IMR-90 (cell line): ENCODE measurements at regions not wholly inside any gene's neighbourhood (a gene's known extent, or its start where the extent isn't known, plus 50 kb on each side); places are given as distances from the start of the nearest gene placed in this dataset.

ENCODE experiments used
- ATAC-seq: fragments of 200-7000 bp; cut with Tn5 transposase; 2 replicates; pipeline ENCODE4 v1.9.1; 2020; ENCODE audit warnings: low read depth, mild to moderate bottlenecking, moderate library complexity
- BruUV-seq: library from RNA; stranded (reverse); fragments of 400-500 nt; replicated peaks from 2 replicates; lab custom pipeline; 2021; lab: Mats Ljungman, UMichigan
- CTCF ChIA-PET: fragments of 300-600 bp; formaldehyde crosslinking; extraction: SDS; loops from one replicate; lab custom pipeline; 2021; ENCODE audit warnings: antibody characterized with exemption; lab: Yijun Ruan, JAX
- POLR2A ChIA-PET: fragments of 300-600 bp; sonication (Branson Sonifier 250); formaldehyde crosslinking; loops from one replicate; lab custom pipeline; 2022; ENCODE audit warnings: antibody characterized with exemption; ENCODE audit not compliant: unreplicated experiment; lab: Charles Lee
- DNase-seq: peaks from one replicate; pipeline ENCODE4 v3.0.0; 2013
- H2AFZ ChIP-seq: replicated peaks from 2 replicates; pipeline ENCODE3; 2013; ENCODE audit warnings: low read length, mild to moderate bottlenecking; ENCODE audit not compliant: poor library complexity
- H2AK5ac ChIP-seq: 2 replicates; pipeline ENCODE4 v1.6.1; 2013; ENCODE audit warnings: low read depth, low read length, inconsistent platforms
- H2AK9ac ChIP-seq: replicated peaks from 2 replicates; pipeline ENCODE3; 2013; ENCODE audit warnings: mild to moderate bottlenecking, low read depth, low read length, moderate library complexity; ENCODE audit not compliant: poor library complexity
- H2BK120ac ChIP-seq: 2 replicates; pipeline ENCODE4 v1.6.1; 2013; ENCODE audit warnings: low read depth, low read length, inconsistent platforms
- H2BK15ac ChIP-seq: 3 replicates; pipeline ENCODE4 v1.6.1; 2013; ENCODE audit warnings: low read depth, low read length, inconsistent platforms
- H2BK20ac ChIP-seq: 2 replicates; pipeline ENCODE4 v1.6.1; 2013; ENCODE audit warnings: low read depth, mild to moderate bottlenecking, inconsistent platforms, low read length, moderate library complexity
- H2BK5ac ChIP-seq: 2 replicates; pipeline ENCODE4 v1.6.1; 2013; ENCODE audit warnings: mild to moderate bottlenecking, low read depth, low read length, inconsistent platforms; ENCODE audit not compliant: poor library complexity, severe bottlenecking
- H3K14ac ChIP-seq: replicated peaks from 2 replicates; pipeline ENCODE4 v1.6.1; 2013; ENCODE audit warnings: low read depth, low read length, inconsistent platforms
- H3K18ac ChIP-seq: 2 replicates; pipeline ENCODE4 v1.6.1; 2013; ENCODE audit warnings: low read depth, low read length, control low read depth
- H3K23ac ChIP-seq: 2 replicates; pipeline ENCODE4 v1.6.1; 2013; ENCODE audit warnings: low read depth, low read length, inconsistent platforms
- H3K27ac ChIP-seq: 2 replicates; pipeline ENCODE4 v1.5.1; 2013; ENCODE audit warnings: mild to moderate bottlenecking, control low read depth, low read length; ENCODE audit not compliant: insufficient read depth
- H3K27me3 ChIP-seq: 2 replicates; pipeline ENCODE4 v1.6.1; 2013; ENCODE audit warnings: low read length; ENCODE audit not compliant: control insufficient read depth, insufficient read depth
- H3K36me3 ChIP-seq: 2 replicates; pipeline ENCODE4 v1.6.1; 2013; ENCODE audit warnings: low read length, mixed read lengths; ENCODE audit not compliant: control insufficient read depth, insufficient read depth
- H3K4ac ChIP-seq: 2 replicates; pipeline ENCODE4 v1.6.1; 2013; ENCODE audit warnings: low read depth, low read length, inconsistent platforms
- H3K4me1 ChIP-seq: 2 replicates; pipeline ENCODE4 v1.6.1; 2013; ENCODE audit warnings: low read length, mixed read lengths; ENCODE audit not compliant: control insufficient read depth, insufficient read depth
- H3K4me2 ChIP-seq: 2 replicates; pipeline ENCODE4 v1.6.1; 2013; ENCODE audit warnings: low read depth, mild to moderate bottlenecking, control low read depth, low read length, moderate library complexity
- H3K4me3 ChIP-seq: 2 replicates; pipeline ENCODE4 v1.5.1; 2013; ENCODE audit warnings: low read depth, mild to moderate bottlenecking, control low read depth, low read length, moderate library complexity; ENCODE audit not compliant: insufficient read depth
- H3K56ac ChIP-seq: 2 replicates; pipeline ENCODE4 v1.6.1; 2013; ENCODE audit warnings: low read length, inconsistent platforms; ENCODE audit not compliant: insufficient read depth; ENCODE audit errors: extremely low read depth
- H3K79me1 ChIP-seq, 2 experiments: 2 replicates each; pipeline ENCODE4 v1.6.1; 2013; ENCODE audit warnings: low read length in 2 of 2, inconsistent platforms in 1 of 2, low read depth in 1 of 2
- H3K9ac ChIP-seq: 2 replicates; pipeline ENCODE4 v1.6.1; 2013; ENCODE audit warnings: low read depth, low read length, control low read depth
- H3K9me1 ChIP-seq: 2 replicates; pipeline ENCODE4 v1.6.1; 2013; ENCODE audit warnings: low read length, inconsistent platforms; ENCODE audit not compliant: insufficient read depth
- H3K9me3 ChIP-seq: 2 replicates; pipeline ENCODE4 v1.6.1; 2013; ENCODE audit warnings: low read length; ENCODE audit not compliant: control insufficient read depth, insufficient read depth
- H4K20me1 ChIP-seq: 2 replicates; pipeline ENCODE4 v1.6.1; 2013; ENCODE audit warnings: low read length, inconsistent platforms; ENCODE audit not compliant: insufficient read depth
- H4K5ac ChIP-seq: 2 replicates; pipeline ENCODE4 v1.6.1; 2013; ENCODE audit warnings: mild to moderate bottlenecking, low read depth, low read length, control low read depth
- H4K8ac ChIP-seq, 2 experiments: 2 replicates each; pipeline ENCODE4 v1.6.1; 2013; ENCODE audit warnings: low read depth in 2 of 2, low read length in 2 of 2, control low read depth in 1 of 2, inconsistent platforms in 1 of 2
- H4K91ac ChIP-seq: 2 replicates; pipeline ENCODE4 v1.6.1; 2013; ENCODE audit warnings: low read depth, low read length, inconsistent platforms; ENCODE audit not compliant: insufficient read depth
- CEBPB ChIP-seq: IDR thresholded peaks from 2 replicates; pipeline ENCODE4 v1.6.1; 2012; ENCODE audit warnings: low read depth, low read length, improper control_type of control experiment
- MAZ ChIP-seq: IDR thresholded peaks from 2 replicates; pipeline ENCODE4 v1.6.1; 2012; ENCODE audit warnings: low read depth, mild to moderate bottlenecking, low read length, improper control_type of control experiment, moderate library complexity, borderline replicate concordance
- RAD21 ChIP-seq: IDR thresholded peaks from 2 replicates; pipeline ENCODE4 v1.6.1; 2012; ENCODE audit warnings: low read length, improper control_type of control experiment
- RCOR1 ChIP-seq: IDR thresholded peaks from 2 replicates; pipeline ENCODE4 v1.6.1; 2012; ENCODE audit warnings: mild to moderate bottlenecking, low read length, improper control_type of control experiment; ENCODE audit not compliant: insufficient replicate concordance
- RFX5 ChIP-seq: IDR thresholded peaks from 2 replicates; pipeline ENCODE4 v1.8.0; 2012; ENCODE audit warnings: low read depth, mild to moderate bottlenecking, low read length, moderate library complexity
- SMC3 ChIP-seq: fragments of 150-350 bp; IDR thresholded peaks from 2 replicates; pipeline ENCODE4 v1.6.1; 2016; ENCODE audit warnings: low read depth, mild to moderate bottlenecking, antibody characterized with exemption, low read length, moderate library complexity
- WGBS, 2 experiments: methylation state at CpG; one replicate each; pipeline versions ENCODE4 v1.1.5 to v1.1.7; 2013; ENCODE audit warnings: missing lambda C conversion rate in 2 of 2; ENCODE audit not compliant: insufficient read length in 1 of 2; ENCODE audit errors: extremely low coverage in 2 of 2; 5-methylcytosine and 5-hydroxymethylcytosine counted together
- dilution Hi-C: fragments of 300-500 bp; cut with HindIII; formaldehyde crosslinking; loops from one replicate; pipeline ENCODE4 v1.14.3; 2018; ENCODE audit warnings: low sequenced_read_pairs; ENCODE audit not compliant: unreplicated experiment
- in situ Hi-C: fragments of 300-500 bp; cut with MboI; formaldehyde crosslinking; loops from 3 replicates; pipeline ENCODE4 v1.14.3; 2019; ENCODE audit warnings: low sequenced_read_pairs, inconsistent platforms, mixed read lengths
- intact Hi-C: fragments of 100-400 bp; cut with micrococcal nuclease; formaldehyde crosslinking; loops from 2 replicates; pipeline ENCODE4 v1.10.0; 2022
- TF ChIP-seq, protein P1 (sequence below): fragments of 150-350 bp; IDR thresholded peaks from 2 replicates; pipeline ENCODE4 v1.6.1; 2017; ENCODE audit warnings: mild to moderate bottlenecking, antibody characterized with exemption, low read length, low read depth
- TF ChIP-seq, protein P2 (sequence below): conservative IDR thresholded peaks from 2 replicates; pipeline ENCODE4 v1.5.1; 2012; ENCODE audit warnings: mild to moderate bottlenecking, low read depth, low read length, improper control_type of control experiment

GRCh38 chr12:107144441-107144840, 51.1 kb upstream of the CRY1 start:
- dilution Hi-C loops (no loop called here), intact Hi-C loops (loop anchor here (5.0 kb wide), 1 partner anchor 153 kb away; no protein-coding TSS in a partner anchor), in situ Hi-C loops (loop anchor here (25.0 kb wide), 1 partner anchor 743 kb away; no protein-coding TSS in a partner anchor)
- Histone ChIP-seq H2BK120ac (no peak overlapping the region), H3K79me1 (no peaks in the 10 kb centered on the region), H3K27me3 (no peaks in the 10 kb centered on the region), H3K14ac (no peak overlapping the region), H2BK20ac (no peak overlapping the region), H4K91ac (no peak overlapping the region), H2BK15ac (no peak overlapping the region), H4K20me1 (no peaks in the 10 kb centered on the region), H3K4me1 (no peaks in the 10 kb centered on the region), H2AK9ac (no peak overlapping the region), H3K23ac (no peak overlapping the region), H3K9ac (no peak overlapping the region), H3K4me3 (no peak overlapping the region), H3K9me3 (no peaks in the 10 kb centered on the region), H3K4ac (no peak overlapping the region), H2BK5ac (no peak overlapping the region), H3K4me2 (no peak overlapping the region), H3K18ac (no peak overlapping the region), H4K8ac (no peak overlapping the region), H2AFZ (no peak overlapping the region), H3K36me3 (no peaks in the 10 kb centered on the region), H3K9me1 (no peaks in the 10 kb centered on the region), H3K56ac (no peak overlapping the region), H3K27ac (no peak overlapping the region), H2AK5ac (no peak overlapping the region), H4K5ac (no peak overlapping the region)
- ChIA-PET POLR2A (no interaction called here), CTCF (interaction anchor here (0.5 to 1.1 kb wide), 4 partner anchors 9 to 478 kb away, joined by 3 to 4 read pairs (median 3); no protein-coding TSS in a partner anchor)
- DNase-seq: no peak
- no peak for ATAC-seq
- no CpG with 5 or more reads among the region's 7 CpGs for WGBS, 2 experiments
- BruUV-seq: no TSS peak
- TF ChIP-seq, protein P1, sequence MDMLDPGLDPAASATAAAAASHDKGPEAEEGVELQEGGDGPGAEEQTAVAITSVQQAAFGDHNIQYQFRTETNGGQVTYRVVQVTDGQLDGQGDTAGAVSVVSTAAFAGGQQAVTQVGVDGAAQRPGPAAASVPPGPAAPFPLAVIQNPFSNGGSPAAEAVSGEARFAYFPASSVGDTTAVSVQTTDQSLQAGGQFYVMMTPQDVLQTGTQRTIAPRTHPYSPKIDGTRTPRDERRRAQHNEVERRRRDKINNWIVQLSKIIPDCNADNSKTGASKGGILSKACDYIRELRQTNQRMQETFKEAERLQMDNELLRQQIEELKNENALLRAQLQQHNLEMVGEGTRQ: no peak
- TF ChIP-seq MAZ (no peak), SMC3 (no peak), RCOR1 (no peak), RFX5 (no peak), RAD21 (no peak), CEBPB (no peak)
- TF ChIP-seq, protein P2, sequence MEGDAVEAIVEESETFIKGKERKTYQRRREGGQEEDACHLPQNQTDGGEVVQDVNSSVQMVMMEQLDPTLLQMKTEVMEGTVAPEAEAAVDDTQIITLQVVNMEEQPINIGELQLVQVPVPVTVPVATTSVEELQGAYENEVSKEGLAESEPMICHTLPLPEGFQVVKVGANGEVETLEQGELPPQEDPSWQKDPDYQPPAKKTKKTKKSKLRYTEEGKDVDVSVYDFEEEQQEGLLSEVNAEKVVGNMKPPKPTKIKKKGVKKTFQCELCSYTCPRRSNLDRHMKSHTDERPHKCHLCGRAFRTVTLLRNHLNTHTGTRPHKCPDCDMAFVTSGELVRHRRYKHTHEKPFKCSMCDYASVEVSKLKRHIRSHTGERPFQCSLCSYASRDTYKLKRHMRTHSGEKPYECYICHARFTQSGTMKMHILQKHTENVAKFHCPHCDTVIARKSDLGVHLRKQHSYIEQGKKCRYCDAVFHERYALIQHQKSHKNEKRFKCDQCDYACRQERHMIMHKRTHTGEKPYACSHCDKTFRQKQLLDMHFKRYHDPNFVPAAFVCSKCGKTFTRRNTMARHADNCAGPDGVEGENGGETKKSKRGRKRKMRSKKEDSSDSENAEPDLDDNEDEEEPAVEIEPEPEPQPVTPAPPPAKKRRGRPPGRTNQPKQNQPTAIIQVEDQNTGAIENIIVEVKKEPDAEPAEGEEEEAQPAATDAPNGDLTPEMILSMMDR: no peak
